HCT116 (cell line): ENCODE measurements at regions not wholly inside any gene's neighbourhood (a gene's known extent, or its start where the extent isn't known, plus 50 kb on each side); places are given as distances from the start of the nearest gene placed in this dataset.

ENCODE experiments used
- ATAC-seq: fragments of 200-7000 bp; cut with Tn5 transposase; 2 replicates; pipeline ENCODE4 v1.9.1; 2020; ENCODE audit warnings: mild to moderate bottlenecking, moderate library complexity
- BruUV-seq: library from RNA; stranded (reverse); fragments of 400-500 nt; replicated peaks from 2 replicates; lab custom pipeline; 2021; lab: Mats Ljungman, UMichigan
- CTCF ChIA-PET: fragments of 300-600 bp; sonication (Branson Sonifier 250); formaldehyde crosslinking; loops from one replicate; lab custom pipeline; 2021; ENCODE audit warnings: antibody characterized with exemption; lab: Charles Lee
- POLR2A ChIA-PET: fragments of 300-600, 350-600 bp; sonication (Branson Sonifier 250); formaldehyde crosslinking; loops from one replicate; lab custom pipeline; 2021; ENCODE audit warnings: antibody characterized with exemption; lab: Charles Lee
- RAD21 ChIA-PET, 2 experiments: fragments of 300-600 bp; sonication (Branson Sonifier 250); formaldehyde crosslinking; loops; one replicate each; lab custom pipeline; 2023; ENCODE audit warnings: low total read pairs in 2 of 2; ENCODE audit not compliant: uncharacterized antibody in 2 of 2, unreplicated experiment in 2 of 2, low non-redundant PET in 1 of 2; lab: Charles Lee
- DNase-seq: peaks from one replicate; pipeline ENCODE4 v3.0.0-alpha.2; 2010; ENCODE audit warnings: low read depth, low spot score
- H2AFZ ChIP-seq: fragments of 200-600 bp; shearing (Covaris generic), sonication (generic); 2 replicates; pipeline ENCODE4 v1.6.1; 2017; ENCODE audit warnings: low read depth, mixed run types, mixed read lengths, antibody characterized with exemption, low read length; ENCODE audit not compliant: poor library complexity, severe bottlenecking
- H3K27ac ChIP-seq: 2 replicates; pipeline ENCODE4 v1.5.1; 2012; ENCODE audit warnings: low read depth, low read length
- H3K27me3 ChIP-seq: fragments of 200-600 bp; sonication (generic); 2 replicates; pipeline ENCODE4 v1.6.1; 2016; ENCODE audit warnings: mixed run types, low read length, mixed read lengths; ENCODE audit not compliant: insufficient read depth
- H3K36me3 ChIP-seq, 2 experiments: fragments of 200-500 bp in 1 of 2; fragments of 200-600 bp in 1 of 2; sonication (Bioruptor generic) in 1 of 2; sonication (generic) in 1 of 2; 2 replicates each; pipeline versions ENCODE4 v1.5.1 to v1.6.1; 2014 to 2016; ENCODE audit warnings: low read length in 2 of 2, inconsistent platforms in 1 of 2, mixed read lengths in 1 of 2, mixed run types in 1 of 2; ENCODE audit not compliant: insufficient read depth in 2 of 2, control insufficient read depth in 1 of 2
- H3K4me1 ChIP-seq, 2 experiments: fragments of 200-600 bp in 1 of 2; sonication (generic) in 1 of 2; 2 replicates each; pipeline versions ENCODE4 v1.5.1 to v1.6.1; 2012 to 2017; ENCODE audit warnings: low read length in 2 of 2, inconsistent platforms in 1 of 2, mild to moderate bottlenecking in 1 of 2, mixed read lengths in 1 of 2, mixed run types in 1 of 2, moderate library complexity in 1 of 2; ENCODE audit not compliant: insufficient read depth in 2 of 2, control insufficient read depth in 1 of 2
- H3K4me2 ChIP-seq: fragments of 200-600 bp; sonication (generic); 2 replicates; pipeline ENCODE4 v1.6.1; 2017; ENCODE audit warnings: mixed run types, low read length, mixed read lengths
- H3K4me3 ChIP-seq, 2 experiments: fragments of 200-600 bp in 1 of 2; sonication (generic) in 1 of 2; replicated peaks in 1 of 2; 2 replicates each; pipeline ENCODE4 v1.5.1; 2011 to 2016; ENCODE audit warnings: low read length in 2 of 2, control low read depth in 1 of 2, low read depth in 1 of 2, mild to moderate bottlenecking in 1 of 2, mixed read lengths in 1 of 2, mixed run types in 1 of 2
- H3K79me2 ChIP-seq: fragments of 200-600 bp; sonication (generic); 2 replicates; pipeline ENCODE4 v1.6.1; 2017; ENCODE audit warnings: mild to moderate bottlenecking, mixed run types, low read length, moderate library complexity, mixed read lengths; ENCODE audit not compliant: insufficient read depth
- H3K9ac ChIP-seq: fragments of 200-600 bp; sonication (generic); 2 replicates; pipeline ENCODE4 v1.6.1; 2016; ENCODE audit warnings: low read length, mixed read lengths
- H3K9me2 ChIP-seq: fragments of 200-600 bp; sonication (generic), shearing (Covaris generic); 2 replicates; pipeline ENCODE4 v1.6.1; 2017; ENCODE audit warnings: mixed run types, mild to moderate bottlenecking, moderate library complexity; ENCODE audit not compliant: insufficient read depth
- H3K9me3 ChIP-seq, 2 experiments: fragments of 200-500 bp in 1 of 2; fragments of 200-600 bp in 1 of 2; sonication (Bioruptor generic) in 1 of 2; sonication (generic) in 1 of 2; 2 replicates each; pipeline ENCODE4 v1.6.1; 2014 to 2017; ENCODE audit warnings: low read length in 2 of 2, mixed read lengths in 2 of 2, inconsistent platforms in 1 of 2, low read depth in 1 of 2, mild to moderate bottlenecking in 1 of 2, mixed run types in 1 of 2, moderate library complexity in 1 of 2; ENCODE audit not compliant: control insufficient read depth in 1 of 2, insufficient read depth in 1 of 2
- H4K20me1 ChIP-seq: fragments of 200-600 bp; sonication (generic), shearing (Covaris generic); 2 replicates; pipeline ENCODE4 v1.6.1; 2017; ENCODE audit warnings: mixed run types, mild to moderate bottlenecking, moderate library complexity; ENCODE audit not compliant: insufficient read depth
- ATF3 ChIP-seq: IDR thresholded peaks from 2 replicates; pipeline ENCODE4 v1.6.1; 2012
- CBX3 ChIP-seq: IDR thresholded peaks from 2 replicates; pipeline ENCODE4 v1.6.1; 2012; ENCODE audit warnings: low read depth
- CEBPB ChIP-seq: IDR thresholded peaks from 2 replicates; pipeline ENCODE4 v1.6.1; 2012; ENCODE audit warnings: low read depth
- EGR1 ChIP-seq: IDR thresholded peaks from 2 replicates; pipeline ENCODE4 v1.6.1; 2012; ENCODE audit warnings: low read depth
- ELF1 ChIP-seq: IDR thresholded peaks from 2 replicates; pipeline ENCODE4 v1.6.1; 2012; ENCODE audit warnings: low read depth, borderline replicate concordance
- EZH2 ChIP-seq: fragments of 200-600 bp; sonication (generic); IDR thresholded peaks from 2 replicates; pipeline ENCODE4 v1.6.1; 2017; ENCODE audit warnings: antibody characterized with exemption, mixed run types
- EZH2phosphoT487 ChIP-seq: fragments of 200-600 bp; IDR thresholded peaks from 2 replicates; pipeline ENCODE4 v1.6.1; 2018; ENCODE audit warnings: antibody characterized with exemption, borderline replicate concordance
- POLR2A ChIP-seq: IDR thresholded peaks from 2 replicates; pipeline ENCODE4 v1.7.0; 2011; ENCODE audit warnings: borderline replicate concordance; ENCODE audit not compliant: insufficient read depth, insufficient read length; ENCODE audit errors: extremely low read depth
- POLR2AphosphoS5 ChIP-seq: IDR thresholded peaks from 2 replicates; pipeline ENCODE4 v1.6.1; 2011; ENCODE audit warnings: mild to moderate bottlenecking, low read depth, low read length, moderate library complexity
- SIN3A ChIP-seq: IDR thresholded peaks from 2 replicates; pipeline ENCODE4 v1.6.1; 2012; ENCODE audit warnings: low read depth
- YY1 ChIP-seq: IDR thresholded peaks from 2 replicates; pipeline ENCODE4 v1.6.1; 2011; ENCODE audit warnings: low read length, low read depth, moderate library complexity, mild to moderate bottlenecking; ENCODE audit not compliant: insufficient replicate concordance; ENCODE audit errors: extremely low read depth
- ZBTB33 ChIP-seq: IDR thresholded peaks from 2 replicates; pipeline ENCODE4 v1.6.1; 2011; ENCODE audit warnings: mild to moderate bottlenecking, low read length, moderate library complexity; ENCODE audit not compliant: insufficient replicate concordance; ENCODE audit errors: extremely low read depth
- ZFX ChIP-seq: fragments of 450-650 bp; IDR thresholded peaks from 2 replicates; pipeline ENCODE4 v1.6.1; 2017
- intact Hi-C: fragments of 100-400 bp; cut with micrococcal nuclease; formaldehyde crosslinking; loops from 2 replicates; pipeline ENCODE4 v1.10.0; 2022

GRCh38 chr21:41630917-41631316, 123.0 kb upstream of the TMPRSS2 start:
- intact Hi-C loops = no loop called here
- no peak for ATAC-seq
- H3K9me3 ChIP-seq = peaks cover 0 to 5% of the 10 kb centered on the region in 2 experiments; a peak in 1 of 4 replicates
- no peaks in the 10 kb centered on the region for H3K9me2 ChIP-seq
- H3K9ac ChIP-seq = no peak overlapping the region
- TF ChIP-seq SIN3A = no peak
- no peak for TF ChIP-seq ZBTB33
- TF ChIP-seq CEBPB = no peak
- no peak for TF ChIP-seq POLR2A
- no peak for TF ChIP-seq ZFX
- TF ChIP-seq EZH2phosphoT487 = no peak
- TF ChIP-seq ELF1 = no peak
- no peak for TF ChIP-seq ATF3
- TF ChIP-seq EGR1 = no peak
- TF ChIP-seq POLR2AphosphoS5 = no peak
- no peak for TF ChIP-seq EZH2
- TF ChIP-seq YY1 = no peak
- TF ChIP-seq CBX3 = no peak
- no TSS peak for BruUV-seq
- H3K36me3 ChIP-seq = no peaks in the 10 kb centered on the region
- DNase-seq = no peak
- H3K79me2 ChIP-seq = no peaks in the 10 kb centered on the region
- H2AFZ ChIP-seq = no peak overlapping the region
- ChIA-PET CTCF (interaction anchor here (4.1 kb wide), 1 partner anchor 18 kb away, joined by 18 read pairs; no protein-coding TSS in a partner anchor), RAD21 (no interaction called here), POLR2A (no interaction called here)
- peaks cover 27 to 46% of the 10 kb centered on the region in 2 experiments for H3K4me1 ChIP-seq
- peak overlapping the region; percentile 72 for H3K4me2 ChIP-seq
- no peaks in the 10 kb centered on the region for H4K20me1 ChIP-seq
- no peak overlapping the region for H3K4me3 ChIP-seq
- H3K27ac ChIP-seq = no peak overlapping the region
- H3K27me3 ChIP-seq = peaks cover 7% of the 10 kb centered on the region
